ENCODE measurements at regions not wholly inside any gene's neighbourhood (a gene's known extent, or its start where the extent isn't known, plus 50 kb on each side); places are given as distances from the start of the nearest gene placed in this dataset.

- TF ChIP-seq SPI1 (IDR thresholded peaks at IDR 0.05; ENCODE audit: low read depth, low read length) (no peak), POU2F2 (IDR thresholded peaks at IDR 0.05; ENCODE audit: low read depth, low read length) (no peak), POLR2A (IDR thresholded peaks at IDR 0.05; ENCODE audit: low read depth, low read length) (no peak), POLR2AphosphoS5 (IDR thresholded peaks at IDR 0.05; ENCODE audit: low read depth, low read length) (no peak), TAF1 (IDR thresholded peaks at IDR 0.05; ENCODE audit: low read depth, low read length) (no peak)
Observed at GRCh38 chr18:61722247-61722646, 170.6 kb downstream of the RNF152 start.
